ENCODE measurements at regions not wholly inside any gene's neighbourhood (a gene's known extent, or its start where the extent isn't known, plus 50 kb on each side); places are given as distances from the start of the nearest gene placed in this dataset.

- H3K27ac ChIP-seq (ENCODE audit: insufficient read depth, low read depth, low read length): no peak overlapping the region
- no peak overlapping the region for H3K9ac ChIP-seq (replicated peaks; ENCODE audit: extremely low read depth, insufficient read depth, low read length)
- H3K27me3 ChIP-seq (ENCODE audit: control insufficient read depth in 2 of 2, insufficient read depth in 2 of 2, low read length in 2 of 2): peaks cover 18 to 34% of the 10 kb centered on the region in 2 experiments
- H3K36me3 ChIP-seq (ENCODE audit: control insufficient read depth in 2 of 2, extremely low read depth in 1 of 2, insufficient read depth in 2 of 2, low read length in 2 of 2): no peaks in the 10 kb centered on the region
- peak overlapping the region in 1 of 3 experiments; percentile 13 for H3K4me3 ChIP-seq (replicated peaks in 1 of 3; ENCODE audit: insufficient read depth in 1 of 3, low read depth in 1 of 3, low read length in 3 of 3)
- DNase-seq (ENCODE audit: low read depth, low spot score) (no peak), FAIRE-seq (no peak)
- no peaks in the 10 kb centered on the region for H3K9me1 ChIP-seq (replicated peaks; ENCODE audit: control insufficient read depth, extremely low read depth, insufficient read depth, low read length)
- dilution Hi-C loops (cut with MboI; ENCODE audit: extremely low pct_ligation_motif_present, low sequenced_read_pairs) (no loop called here), intact Hi-C loops (cut with micrococcal nuclease) (loop anchor here (1.0 kb wide), 1 partner anchor 45 kb away; no protein-coding TSS in a partner anchor)
- peaks cover 5% of the 10 kb centered on the region for H3K4me1 ChIP-seq (ENCODE audit: control insufficient read depth, extremely low read depth, insufficient read depth, low read length)
- no TSS peak for BruUV-seq (replicated peaks)
- H4K20me1 ChIP-seq (replicated peaks; ENCODE audit: control insufficient read depth, extremely low read depth, insufficient read depth, low read length): no peaks in the 10 kb centered on the region
- no peaks in the 10 kb centered on the region for H3K79me2 ChIP-seq (ENCODE audit: control insufficient read depth, insufficient read depth, low read length)
- no peaks in the 10 kb centered on the region for H3K9me3 ChIP-seq (replicated peaks; ENCODE audit: control insufficient read depth, insufficient read depth, low read length)
- peak overlapping the region; percentile 30 for H2AFZ ChIP-seq (ENCODE audit: low read depth, low read length)
- TF ChIP-seq MYC (IDR thresholded peaks at IDR 0.05; ENCODE audit: low read depth, low read length) (no peak), EZH2 (IDR thresholded peaks at IDR 0.05; ENCODE audit: borderline replicate concordance, low read depth, low read length, severe bottlenecking) (no peak)
- TF ChIP-seq, protein P1, sequence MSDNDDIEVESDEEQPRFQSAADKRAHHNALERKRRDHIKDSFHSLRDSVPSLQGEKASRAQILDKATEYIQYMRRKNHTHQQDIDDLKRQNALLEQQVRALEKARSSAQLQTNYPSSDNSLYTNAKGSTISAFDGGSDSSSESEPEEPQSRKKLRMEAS (IDR thresholded peaks at IDR 0.05; ENCODE audit: insufficient read depth, insufficient read length): no peak
- ChIA-PET POLR2A (no interaction called here), CTCF (no interaction called here)
- peak overlapping the region; percentile 38 for H3K4me2 ChIP-seq (ENCODE audit: insufficient read depth, low read length)
Observed at GRCh38 chr12:100717733-100718067, 76.9 kb upstream of the ANO4 start.

DNA sequence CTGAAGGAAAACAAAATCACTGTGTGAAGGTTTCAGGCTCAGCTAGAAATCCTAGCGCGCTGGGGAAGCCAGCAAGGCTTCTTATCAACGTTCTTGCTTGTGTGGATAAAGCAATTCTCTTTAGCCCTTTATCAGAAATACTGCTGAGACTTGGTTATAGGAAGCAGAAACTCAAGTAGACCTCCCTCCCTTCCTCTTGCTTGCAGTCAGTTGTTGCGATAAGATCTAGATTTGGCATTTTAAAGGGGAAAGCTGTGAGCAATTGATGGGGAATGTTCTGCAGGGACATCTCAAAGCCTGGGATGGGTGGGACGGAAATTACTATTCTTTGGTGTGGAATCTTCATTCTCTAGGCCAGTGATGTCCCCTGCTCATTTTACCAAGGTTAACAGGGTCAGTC lies 76.4 kb upstream of the ANO4 start:
- CTCF ChIA-PET: no interaction called here
- no peaks in the 10 kb centered on the region for H3K9me3 ChIP-seq (replicated peaks; ENCODE audit: control insufficient read depth, insufficient read depth, low read length)
- BruUV-seq (replicated peaks): no TSS peak
- no peaks in the 10 kb centered on the region for H3K9me1 ChIP-seq (replicated peaks; ENCODE audit: control insufficient read depth, extremely low read depth, insufficient read depth, low read length)
- H3K4me3 ChIP-seq (replicated peaks in 1 of 3; ENCODE audit: insufficient read depth in 1 of 3, low read depth in 1 of 3, low read length in 3 of 3): no peak overlapping the region
- no peak overlapping the region for H3K9ac ChIP-seq (replicated peaks; ENCODE audit: extremely low read depth, insufficient read depth, low read length)
- TF ChIP-seq POLR2A (IDR thresholded peaks at IDR 0.05; ENCODE audit: low read depth, low read length) (no peak), GATA2 (IDR thresholded peaks at IDR 0.05; ENCODE audit: insufficient read depth, insufficient read length, low read depth, low read length) (peak; percentile 61)
- no peaks in the 10 kb centered on the region for H3K79me2 ChIP-seq (ENCODE audit: control insufficient read depth, insufficient read depth, low read length)
- POLR2A ChIA-PET: no interaction called here
- DNase-seq (ENCODE audit: low read depth, low spot score) (no peak), FAIRE-seq (no peak)
- no peaks in the 10 kb centered on the region for H3K36me3 ChIP-seq (ENCODE audit: control insufficient read depth in 2 of 2, extremely low read depth in 1 of 2, insufficient read depth in 2 of 2, low read length in 2 of 2)
- H3K27ac ChIP-seq (ENCODE audit: insufficient read depth, low read depth, low read length): no peak overlapping the region
- peaks cover 5% of the 10 kb centered on the region for H3K4me1 ChIP-seq (ENCODE audit: control insufficient read depth, extremely low read depth, insufficient read depth, low read length)
- intact Hi-C loops (cut with micrococcal nuclease): loop anchor here (1.0 kb wide), 1 partner anchor 46 kb away; no protein-coding TSS in a partner anchor
- H4K20me1 ChIP-seq (replicated peaks; ENCODE audit: control insufficient read depth, extremely low read depth, insufficient read depth, low read length): no peaks in the 10 kb centered on the region
- H3K4me2 ChIP-seq (ENCODE audit: insufficient read depth, low read length): peak overlapping the region; percentile 38
- H2AFZ ChIP-seq (ENCODE audit: low read depth, low read length): no peak overlapping the region
- peaks cover 18 to 34% of the 10 kb centered on the region in 2 experiments for H3K27me3 ChIP-seq (ENCODE audit: control insufficient read depth in 2 of 2, insufficient read depth in 2 of 2, low read length in 2 of 2)
- dilution Hi-C loops (cut with MboI; ENCODE audit: extremely low pct_ligation_motif_present, low sequenced_read_pairs): no loop called here

Measured in endothelial cell of umbilical vein (primary cell).